Cardiac septum (tissue), 1 donor: ENCODE measurements at regions not wholly inside any gene's neighbourhood (a gene's known extent, or its start where the extent isn't known, plus 50 kb on each side); places are given as distances from the start of the nearest gene placed in this dataset.
A peak's percentile ranks its signal among the peaks of the same experiment; 100 is the strongest.
"Not testable (repeated sequence)": the region's sequence is repeated elsewhere in the genome, so short reads cannot be mapped to it uniquely, and the experiment has no call there.

Experiments
- DNase-seq: peaks from one replicate; pipeline ENCODE4 v3.0.0-alpha.2; 2020; ENCODE audit warnings: low spot score
- intact Hi-C: fragments of 100-400 bp; cut with DNase I; formaldehyde crosslinking; loops from one replicate; pipeline ENCODE4 v1.14.0; 2022
- donor health status: DM: no; HTN: no; CAD: no.

DNA sequence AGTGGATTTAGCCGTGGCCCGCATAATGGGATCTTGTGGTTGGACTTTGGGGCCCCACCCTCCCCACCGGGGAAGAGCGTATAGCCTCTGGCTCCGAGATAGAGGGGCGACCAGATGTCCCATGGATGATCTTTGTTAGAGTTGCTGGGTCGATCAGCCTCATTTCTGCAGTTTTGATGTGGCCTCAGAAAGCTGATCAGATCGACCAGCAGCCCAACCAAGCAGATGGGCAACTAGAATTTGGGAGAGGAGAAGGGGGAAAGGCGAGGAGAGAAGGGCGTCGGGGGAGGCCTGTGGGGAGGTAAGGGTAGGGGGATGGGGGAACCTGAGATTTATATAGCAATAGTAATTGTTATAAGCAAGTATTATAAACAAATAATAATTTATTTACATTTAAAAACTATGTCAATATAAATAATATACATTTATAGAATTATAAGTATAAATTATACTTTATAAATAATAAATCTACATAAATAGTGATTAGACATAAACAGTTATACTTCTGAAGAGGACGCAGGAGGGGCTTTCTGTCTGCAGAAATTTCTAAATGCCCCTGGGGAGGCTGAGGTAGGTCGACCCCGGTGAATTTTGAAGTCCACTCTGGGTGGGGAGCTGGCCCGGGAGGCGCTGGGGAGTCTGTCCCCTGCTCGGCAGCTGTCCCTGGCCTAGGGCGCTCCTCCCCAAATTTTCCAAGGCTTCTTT, 136.3 kb downstream of the KCNJ12 start:
- DNase-seq, result no peak

GRCh38 chr17:21513012-21513570, 136.9 kb downstream of the KCNJ12 start:
- peak; percentile 91 for DNase-seq
- intact Hi-C loops, result loop anchor here (2.0 to 5.0 kb wide), 2 partner anchors 230 to 386 kb away; partner anchors contain the start of gene DHRS7B

More for the DNA sequence above, 136.3 kb downstream of the KCNJ12 start:
- intact Hi-C loops, result loop anchor here (1.0 to 5.0 kb wide), 3 partner anchors 55 to 385 kb away; partner anchors contain the start of gene DHRS7B

DNA sequence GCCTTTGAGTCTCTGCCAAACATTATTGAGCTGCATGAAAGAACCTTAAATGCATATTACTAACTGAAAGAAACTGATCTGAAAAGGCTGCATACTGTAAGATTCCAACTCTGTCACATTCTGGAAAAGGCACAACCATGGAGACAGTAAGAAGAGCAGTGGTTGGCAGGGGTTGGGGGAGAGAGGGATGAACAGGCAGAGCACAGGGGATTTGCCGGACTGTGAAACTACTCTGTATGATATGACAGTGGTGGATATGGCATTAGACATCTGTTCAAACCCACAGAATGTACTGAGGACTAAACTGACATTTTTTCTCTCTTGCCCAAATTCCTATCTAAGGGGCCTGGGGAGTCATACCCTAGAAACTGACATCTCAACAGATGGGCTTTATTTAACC, 138.4 kb downstream of the KCNJ12 start:
- DNase-seq, result not testable (repeated sequence)
- intact Hi-C loops, result loop anchor here (5.0 kb wide), 1 partner anchor 387 kb away; the partner anchor contains the start of gene DHRS7B

- intact Hi-C loops, result no loop called here
- DNase-seq, result peak; percentile 19
These were observed 141.6 kb downstream of the KCNJ12 start for GRCh38 chr17:21517538-21518293.

DNA sequence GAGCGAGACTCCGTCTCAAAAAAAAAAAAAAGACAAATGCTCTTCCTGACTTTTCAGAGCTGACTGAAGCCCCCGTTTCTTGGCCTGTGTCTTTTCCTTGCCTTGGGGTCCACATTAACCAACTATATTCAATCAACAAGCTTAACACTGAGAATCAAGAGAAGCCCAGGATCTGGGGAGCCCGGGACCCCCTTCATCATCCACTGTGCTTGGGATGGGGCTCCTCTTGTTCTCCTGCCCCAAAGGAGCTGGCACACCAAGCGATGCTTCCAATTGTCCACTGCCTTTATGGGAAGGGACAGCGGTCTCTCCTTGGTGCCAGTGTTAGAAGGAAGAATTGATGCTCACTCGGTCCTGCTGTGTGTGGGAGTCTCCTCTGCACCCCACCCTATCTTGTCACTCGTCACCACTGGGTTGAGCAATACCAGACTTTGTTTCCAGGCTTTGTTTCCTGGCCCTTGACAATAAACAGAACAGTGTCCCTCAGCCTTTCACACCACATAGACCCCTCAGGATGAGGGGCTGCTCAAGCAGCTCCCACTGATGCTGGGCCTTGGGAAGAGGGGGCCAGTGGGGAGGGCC, 146.7 kb downstream of the KCNJ12 start:
- intact Hi-C loops, result no loop called here
- no peak for DNase-seq

DNA sequence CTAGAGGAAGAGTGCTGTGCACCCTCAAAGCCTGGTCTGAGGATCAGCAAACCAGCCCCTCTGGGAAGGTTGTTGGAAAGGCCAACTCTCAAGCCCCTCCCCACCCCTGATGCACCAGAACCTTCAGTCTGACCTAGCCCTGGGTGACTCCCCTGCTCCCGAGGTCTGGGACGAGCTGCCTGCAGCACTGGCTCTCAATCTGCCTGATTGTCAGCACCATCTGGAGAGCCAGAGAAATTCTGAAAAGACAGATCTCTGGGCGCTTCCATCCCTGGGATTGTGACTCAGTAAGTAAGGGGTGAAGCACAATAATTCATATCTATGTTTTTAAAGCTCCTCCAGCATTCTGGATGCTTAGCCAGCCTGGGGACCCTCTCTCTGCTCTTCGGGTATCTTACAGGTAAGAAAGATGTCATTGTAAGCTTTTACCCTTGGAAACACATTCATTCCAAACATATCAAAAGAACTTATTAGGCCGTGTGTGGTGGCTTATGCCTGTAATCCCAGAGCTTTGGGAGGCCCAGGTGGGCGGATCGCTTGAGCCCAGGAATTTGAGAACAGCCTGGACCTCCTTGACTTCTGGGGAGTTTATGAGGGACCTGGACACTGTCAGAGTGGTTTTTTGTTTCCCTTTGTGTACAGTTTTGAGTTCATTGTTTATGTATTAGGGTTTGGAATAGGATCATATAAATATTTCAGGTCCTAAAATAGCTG, 147.5 kb downstream of the KCNJ12 start:
- intact Hi-C loops, result no loop called here
- no peak for DNase-seq

DNA sequence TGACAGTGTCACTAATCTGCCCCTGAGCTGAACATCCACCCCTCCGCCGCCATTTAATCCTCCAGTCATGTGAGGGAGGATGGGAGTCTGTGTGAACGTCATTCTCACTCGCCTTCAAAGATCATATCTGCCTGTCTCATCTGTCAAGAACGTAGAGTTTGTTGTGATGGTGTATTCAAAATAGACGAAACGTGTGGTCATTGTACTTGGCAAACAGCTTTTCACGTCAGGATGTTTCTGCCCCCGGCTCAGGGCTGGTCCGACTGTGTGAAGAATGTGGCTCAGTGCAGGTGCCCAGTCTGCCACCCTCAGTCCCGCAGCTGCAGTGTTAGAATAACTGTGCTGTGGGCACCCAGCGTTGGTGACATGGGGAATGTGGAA, 148.0 kb downstream of the KCNJ12 start:
- intact Hi-C loops, result no loop called here
- DNase-seq, result no peak

- intact Hi-C loops, result no loop called here
- no peak for DNase-seq
These were observed 149.4 kb downstream of the KCNJ12 start for GRCh38 chr17:21525464-21526130.

DNA sequence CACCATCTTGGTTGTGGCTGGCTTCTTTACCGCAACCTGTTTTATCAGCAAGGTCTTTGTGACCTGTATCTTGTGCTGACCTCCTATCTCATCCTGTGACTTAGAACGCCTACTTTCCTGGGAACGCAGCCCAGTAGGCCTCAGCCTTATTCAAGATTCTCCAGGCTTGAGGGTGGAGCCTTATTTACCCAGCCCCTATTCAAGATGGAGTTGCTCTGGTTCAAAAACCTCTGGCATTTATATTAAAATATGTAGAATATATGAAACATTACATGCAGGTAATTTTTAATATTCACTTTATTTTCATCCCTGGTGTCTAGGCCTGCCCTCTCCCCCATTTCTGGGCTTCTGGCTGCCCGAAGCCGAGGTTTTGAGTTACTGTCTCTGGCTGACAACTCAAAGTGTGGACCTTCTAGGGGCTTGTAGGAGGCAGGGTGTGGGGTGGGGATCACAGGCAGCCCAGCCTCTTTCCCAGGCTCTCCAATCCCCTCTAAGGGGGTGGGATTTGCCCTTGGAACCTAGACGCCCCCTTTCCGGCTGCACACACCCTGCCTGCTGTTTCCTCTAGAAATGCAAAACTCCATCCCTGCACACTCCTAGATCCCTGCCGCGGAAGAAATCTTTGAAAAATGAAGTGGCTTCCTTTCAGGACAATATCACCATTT, 152.0 kb downstream of the KCNJ12 start:
- peak; percentile 61 for DNase-seq
- intact Hi-C loops, result no loop called here

- intact Hi-C loops, result no loop called here
- no peak for DNase-seq
These were observed 154.2 kb downstream of the KCNJ12 start for GRCh38 chr17:21530311-21530710.

GRCh38 chr17:21530841-21531240, 154.7 kb downstream of the KCNJ12 start:
- intact Hi-C loops, result no loop called here
- no peak for DNase-seq

- DNase-seq, result no peak
- intact Hi-C loops, result no loop called here
These were observed 156.7 kb downstream of the KCNJ12 start for GRCh38 chr17:21532763-21533385.

- intact Hi-C loops, result no loop called here
- DNase-seq, result no peak
These were observed 156.5 kb upstream of the KCNJ18 start for GRCh38 chr17:21535686-21536375.

DNA sequence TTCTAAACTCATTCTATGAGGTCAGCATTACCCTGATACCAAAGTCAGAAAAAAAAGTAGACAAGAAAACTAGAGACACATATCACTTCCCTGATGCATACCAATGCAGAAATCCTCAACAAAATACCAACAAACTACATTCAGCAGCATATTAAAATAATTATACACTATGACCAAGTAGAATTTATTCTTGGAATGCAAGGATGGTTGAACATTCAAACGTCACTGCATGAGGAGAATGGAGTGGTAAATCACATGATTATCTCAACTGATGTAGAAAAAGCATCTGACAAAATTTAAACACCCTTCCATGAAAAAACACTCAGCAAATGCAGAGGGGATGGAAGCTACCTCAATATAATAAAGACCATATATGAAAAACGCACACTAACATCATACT, 155.0 kb upstream of the KCNJ18 start:
- intact Hi-C loops, result no loop called here
- no peak for DNase-seq

DNA sequence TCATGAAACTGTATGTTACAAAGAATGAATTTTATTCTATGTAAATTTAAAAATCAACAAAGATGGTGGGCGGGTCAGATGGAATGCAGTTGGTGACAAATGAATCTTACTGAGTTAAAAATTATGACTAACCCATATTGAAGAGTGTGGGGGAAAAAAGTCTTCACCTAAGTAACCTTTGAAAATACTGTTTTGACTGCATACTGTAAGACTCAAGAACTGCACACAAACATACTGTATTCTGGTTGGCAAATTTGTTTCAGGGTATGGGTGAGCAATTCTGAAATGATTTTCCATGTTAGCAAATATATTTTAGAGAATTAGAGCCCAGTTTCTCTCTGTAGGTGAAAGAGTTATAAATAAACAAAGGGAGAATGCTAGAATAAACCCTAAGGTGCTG, 153.7 kb upstream of the KCNJ18 start:
- no peak for DNase-seq
- intact Hi-C loops, result no loop called here

DNA sequence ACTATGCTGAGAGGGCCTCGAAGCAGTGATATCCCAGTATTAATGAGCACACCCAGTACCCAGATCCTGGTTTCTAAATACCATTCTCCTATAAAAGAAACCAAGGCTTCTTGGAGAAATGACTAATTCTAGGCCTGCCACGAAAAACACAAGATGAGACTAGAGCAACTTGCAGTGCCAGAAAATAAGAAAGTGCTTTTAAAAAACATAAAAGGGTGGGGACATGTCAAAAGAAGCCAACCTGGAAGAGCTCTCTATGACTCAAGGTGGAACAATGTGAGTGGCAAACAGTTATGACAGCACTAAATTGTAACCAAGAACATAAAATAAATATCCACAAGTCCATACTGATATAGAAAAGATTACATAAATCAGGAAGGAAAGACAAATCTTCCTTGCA, 153.2 kb upstream of the KCNJ18 start:
- intact Hi-C loops, result no loop called here
- no peak for DNase-seq

GRCh38 chr17:21540502-21540901, 151.8 kb upstream of the KCNJ18 start:
- intact Hi-C loops, result no loop called here
- no peak for DNase-seq

DNA sequence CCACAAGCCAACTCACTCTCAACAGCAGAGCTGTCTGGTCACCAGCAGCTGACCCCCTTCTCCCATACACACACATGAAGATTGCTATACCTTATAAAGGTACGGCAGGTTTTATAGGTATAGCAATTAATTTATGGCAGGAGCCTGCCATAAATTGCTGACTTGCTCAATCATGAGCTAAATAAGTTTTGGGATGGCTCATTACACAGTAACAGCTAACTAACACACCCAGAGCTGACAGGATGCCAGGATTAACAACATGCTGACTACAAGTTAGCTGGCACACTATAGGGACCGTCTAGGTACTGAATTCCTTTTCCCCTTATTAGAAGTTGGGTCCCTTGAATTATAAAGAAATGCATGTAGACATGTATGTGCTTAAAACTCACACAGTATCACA, 150.3 kb upstream of the KCNJ18 start:
- intact Hi-C loops, result no loop called here
- DNase-seq, result no peak
